ENCODE measurements at regions not wholly inside any gene's neighbourhood (a gene's known extent, or its start where the extent isn't known, plus 50 kb on each side); places are given as distances from the start of the nearest gene placed in this dataset.
A peak's percentile ranks its signal among the peaks of the same experiment; 100 is the strongest.
"Not testable (repeated sequence)": the region's sequence is repeated elsewhere in the genome, so short reads cannot be mapped to it uniquely, and the experiment has no call there.

DNA sequence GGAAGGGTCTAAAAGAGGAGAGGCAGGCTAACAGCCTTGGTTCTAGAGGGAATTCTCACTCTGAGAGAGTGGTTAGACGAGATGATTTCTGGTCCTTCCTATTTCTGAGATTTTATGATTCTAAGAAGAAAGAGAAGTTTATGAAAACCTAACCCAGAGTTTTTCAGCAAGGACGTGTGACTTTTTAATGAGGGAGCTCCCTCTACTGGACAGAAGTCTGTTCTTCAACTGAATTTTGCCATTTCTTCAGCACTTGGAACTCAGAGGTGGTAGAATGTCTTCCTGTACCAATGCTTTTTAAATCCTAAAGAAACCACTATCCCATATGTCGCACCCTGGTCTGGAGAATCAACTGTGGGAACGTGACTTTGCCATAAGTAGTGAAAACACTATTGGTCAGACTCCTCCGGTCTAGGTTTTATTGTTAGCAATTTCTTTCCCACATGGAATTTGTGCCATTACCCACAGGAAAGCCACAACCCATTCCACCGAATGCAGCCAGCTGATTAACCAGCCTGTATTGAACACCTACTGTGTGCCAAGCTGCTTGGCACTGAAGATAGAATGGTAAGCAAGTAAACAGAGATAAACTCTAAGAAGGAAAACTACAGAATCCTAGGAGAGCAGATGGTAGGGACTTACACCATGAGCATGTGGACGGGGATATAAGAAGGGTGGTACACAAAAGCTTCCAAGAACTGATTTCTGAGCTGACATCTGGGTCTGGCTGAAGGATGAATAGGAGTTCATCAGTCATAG is 199.5 kb upstream of the LMCD1 start:
- no peak for DNase-seq (ENCODE audit: low read depth in 1 of 2, low spot score in 1 of 2)

- no peak for DNase-seq (ENCODE audit: low read depth in 1 of 2, low spot score in 1 of 2)
These were observed 198.2 kb upstream of the LMCD1 start for GRCh38 chr3:8303466-8303865.

DNA sequence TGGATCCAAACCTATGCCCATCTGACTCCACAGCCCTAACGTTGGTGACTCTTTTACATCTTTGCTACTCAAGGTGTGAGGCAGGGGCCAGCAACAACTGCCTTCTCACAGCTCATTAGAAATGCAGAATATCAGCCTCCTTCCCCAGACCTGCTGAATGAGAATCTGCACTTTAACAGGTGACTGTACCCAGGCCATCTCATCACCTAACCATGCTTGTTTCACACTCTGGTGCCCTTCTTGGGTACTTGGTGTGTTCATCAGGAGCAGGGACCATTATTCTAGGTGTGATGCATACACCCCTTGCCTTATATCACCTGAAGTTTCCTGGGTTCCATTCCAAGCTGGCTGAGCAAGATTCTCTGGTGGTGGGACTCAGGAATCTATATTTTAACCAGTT is 196.3 kb upstream of the LMCD1 start:
- DNase-seq (ENCODE audit: low read depth in 1 of 2, low spot score in 1 of 2), result no peak

DNA sequence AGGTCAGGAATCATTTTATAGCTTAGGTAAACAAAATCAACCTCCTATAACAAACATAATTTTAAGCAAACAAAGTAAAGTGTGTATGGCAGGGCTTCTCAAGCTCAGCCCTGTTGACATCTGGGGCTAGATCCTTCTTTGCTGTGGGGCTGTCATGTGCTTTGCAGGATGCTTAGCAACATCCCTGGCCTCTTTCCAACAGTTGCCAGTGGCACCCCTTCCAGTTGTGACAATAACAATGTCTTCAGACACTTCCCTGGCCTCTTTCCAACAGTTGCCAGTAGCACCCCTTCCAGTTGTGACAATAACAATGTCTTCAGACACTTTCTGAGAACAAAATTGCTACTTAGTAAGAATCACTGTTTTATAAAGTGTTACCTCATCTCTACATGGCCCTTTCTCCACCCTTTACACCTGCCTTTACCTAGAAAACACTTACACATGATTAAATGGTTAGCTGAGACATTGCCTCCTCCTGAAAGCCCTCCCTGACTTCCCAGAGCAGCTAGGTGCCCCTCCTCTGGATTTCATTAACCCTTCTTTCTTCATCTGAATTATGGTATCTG is 194.0 kb upstream of the LMCD1 start:
- no peak for DNase-seq (ENCODE audit: low read depth in 1 of 2, low spot score in 1 of 2)

DNA sequence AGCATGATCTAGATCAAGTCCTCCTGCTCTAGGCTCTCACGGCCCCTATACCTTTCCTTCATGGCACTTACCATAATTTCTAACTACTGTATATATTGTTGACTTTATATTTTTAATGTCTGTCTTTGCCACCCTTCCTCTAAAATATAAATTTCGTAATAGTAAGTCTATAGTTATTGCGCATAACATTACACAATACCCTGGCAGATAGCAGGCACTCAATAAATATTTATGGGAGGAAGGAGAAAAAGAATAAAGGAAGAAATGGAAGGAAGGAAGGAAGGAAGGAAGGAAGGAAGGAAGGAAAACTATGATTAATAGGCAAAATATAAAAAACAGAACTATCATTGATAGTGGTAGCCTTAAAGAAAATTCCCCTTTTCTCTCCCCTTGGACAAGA is 190.3 kb upstream of the LMCD1 start:
- no peak for DNase-seq (ENCODE audit: low read depth in 1 of 2, low spot score in 1 of 2)

GRCh38 chr3:8312685-8313084 is 188.9 kb upstream of the LMCD1 start:
- no peak for DNase-seq (ENCODE audit: low read depth in 1 of 2, low spot score in 1 of 2)

DNA sequence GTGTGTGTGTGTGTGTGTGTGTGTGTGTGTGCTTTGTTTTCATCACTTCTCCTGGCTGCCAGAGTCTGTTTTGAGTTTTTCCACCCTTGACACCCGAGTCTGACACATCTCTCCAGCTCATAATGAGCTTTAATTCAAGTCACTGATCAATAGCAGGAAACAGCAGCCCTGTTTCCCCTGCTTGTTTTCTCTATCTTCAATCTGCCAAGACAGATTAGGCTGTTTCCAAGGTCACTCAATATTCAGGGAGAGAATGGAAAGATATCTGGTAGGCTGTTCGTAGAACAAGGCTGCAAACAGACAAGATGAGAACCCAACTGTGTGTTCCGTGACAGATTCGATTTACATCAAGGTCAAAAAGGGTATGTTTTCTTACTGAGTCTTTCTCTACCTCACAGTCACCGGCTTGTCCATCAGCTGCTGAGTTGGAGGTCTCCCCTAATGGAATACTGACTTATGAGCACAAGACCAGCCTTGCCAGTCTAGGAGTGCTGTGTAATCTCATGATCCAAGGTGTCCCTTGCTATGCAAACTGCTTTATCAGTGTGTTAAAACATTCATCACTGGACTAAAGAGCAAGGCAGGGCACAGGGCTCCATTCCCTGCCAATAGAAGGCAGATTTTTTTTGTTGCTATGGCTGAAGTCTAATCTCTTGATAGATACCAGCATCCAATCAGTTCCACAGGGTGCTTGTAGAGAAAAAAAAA is 187.9 kb upstream of the LMCD1 start:
- no peak for DNase-seq (ENCODE audit: low read depth in 1 of 2, low spot score in 1 of 2)

DNA sequence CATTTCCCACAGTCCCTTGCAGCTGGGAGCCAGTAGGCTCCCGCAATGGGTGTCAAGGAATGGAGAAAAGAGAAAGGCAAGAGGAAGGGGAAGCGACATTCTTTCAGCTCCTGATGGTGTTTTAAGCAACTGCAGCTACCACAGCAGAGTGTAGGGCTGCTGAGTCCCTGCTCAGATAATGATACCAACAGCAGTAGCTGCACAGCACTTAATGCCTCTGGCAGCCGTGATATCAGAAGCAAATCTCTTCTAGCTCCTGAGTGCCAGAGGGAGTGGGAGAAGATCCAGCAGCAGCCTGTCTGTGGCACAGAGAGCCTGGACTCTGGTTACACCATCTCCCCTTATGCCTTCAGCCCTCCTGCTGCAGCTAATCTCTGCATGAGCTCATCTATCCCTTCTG is 186.1 kb upstream of the LMCD1 start:
- DNase-seq (ENCODE audit: low read depth in 1 of 2, low spot score in 1 of 2), result not testable (repeated sequence)

DNA sequence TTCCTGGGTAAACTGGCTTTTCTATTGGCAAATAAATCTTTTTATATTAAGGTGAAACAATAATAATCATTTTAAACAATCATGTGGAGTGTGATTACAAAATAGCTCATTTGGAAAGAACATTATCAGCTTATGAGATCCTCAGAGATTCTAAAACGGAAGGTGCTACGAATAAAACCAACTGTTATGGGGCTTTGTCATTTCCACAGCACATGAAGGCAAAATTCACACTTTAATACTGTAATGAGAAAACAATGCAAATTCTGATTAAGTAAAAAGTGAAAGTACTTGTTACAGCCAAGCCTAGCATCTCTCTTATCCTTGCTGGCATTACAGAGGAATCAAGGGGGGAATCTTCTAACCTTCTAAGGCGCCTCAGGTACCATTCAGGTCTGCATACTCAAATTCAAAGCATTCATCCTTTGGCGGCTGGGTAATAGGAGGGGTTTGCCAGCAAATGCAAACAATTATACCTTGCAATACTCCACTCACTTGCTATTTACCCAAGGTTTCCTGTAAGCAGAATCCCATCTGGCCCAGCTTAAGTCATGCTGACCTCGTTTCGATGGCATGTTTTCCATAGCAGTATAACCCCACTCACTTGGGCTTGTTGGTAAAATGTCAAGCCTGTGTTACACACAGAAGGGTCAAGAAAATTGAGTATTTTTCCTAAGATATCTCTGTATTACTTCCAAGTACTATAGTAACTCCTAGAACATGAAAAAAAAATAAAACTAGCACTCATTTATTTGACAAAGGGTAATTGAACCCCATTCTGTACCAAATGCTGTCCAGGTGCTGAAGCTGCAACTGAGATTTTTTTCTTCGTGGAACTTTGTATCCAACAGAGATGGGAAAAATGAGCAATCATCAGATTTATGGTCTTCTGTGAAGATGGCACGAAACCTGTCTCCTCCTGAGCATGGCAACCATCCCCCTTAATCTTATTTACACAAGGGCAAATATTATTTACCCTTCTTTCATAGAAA is 183.7 kb upstream of the LMCD1 start:
- DNase-seq (ENCODE audit: low read depth in 1 of 2, low spot score in 1 of 2), result no peak

DNA sequence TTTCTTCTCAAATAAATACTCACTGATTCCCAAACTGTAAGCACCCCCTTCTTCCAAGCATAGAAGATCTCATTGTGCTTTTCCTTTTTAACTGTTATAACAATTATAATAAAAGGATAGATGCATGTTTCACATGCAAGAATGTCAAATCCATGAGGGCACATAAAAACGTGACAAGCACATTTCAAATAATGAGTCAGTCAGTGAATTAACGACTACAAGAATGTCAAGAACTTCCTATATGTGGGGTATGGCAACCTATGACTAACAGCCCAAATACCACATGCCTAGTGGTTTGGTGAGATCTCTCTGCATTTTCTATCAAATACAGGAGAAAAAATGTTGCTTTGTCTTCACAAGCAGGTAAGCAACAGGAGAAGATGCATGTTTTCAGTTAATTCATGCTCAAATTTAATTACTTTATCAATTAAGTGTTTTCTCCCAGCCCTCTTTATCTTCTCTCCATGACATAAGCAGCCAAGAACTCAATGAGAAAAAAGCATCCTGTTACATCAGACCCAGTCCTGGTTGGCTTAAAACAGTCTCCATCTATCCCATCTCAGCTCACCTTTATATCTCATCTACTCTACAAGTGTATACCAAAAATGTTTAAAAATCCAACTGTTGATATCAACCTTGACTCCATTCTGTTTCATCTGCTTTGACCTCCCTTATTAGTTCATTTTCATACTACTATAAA is 181.5 kb upstream of the LMCD1 start:
- no peak for DNase-seq (ENCODE audit: low read depth in 1 of 2, low spot score in 1 of 2)

- no peak for DNase-seq (ENCODE audit: low read depth in 1 of 2, low spot score in 1 of 2)
These were observed 180.7 kb upstream of the LMCD1 start for GRCh38 chr3:8320711-8321458.

- DNase-seq (ENCODE audit: low read depth in 1 of 2, low spot score in 1 of 2), result peak; percentile 2 to 33
These were observed 176.9 kb upstream of the LMCD1 start for GRCh38 chr3:8324747-8325146.

DNA sequence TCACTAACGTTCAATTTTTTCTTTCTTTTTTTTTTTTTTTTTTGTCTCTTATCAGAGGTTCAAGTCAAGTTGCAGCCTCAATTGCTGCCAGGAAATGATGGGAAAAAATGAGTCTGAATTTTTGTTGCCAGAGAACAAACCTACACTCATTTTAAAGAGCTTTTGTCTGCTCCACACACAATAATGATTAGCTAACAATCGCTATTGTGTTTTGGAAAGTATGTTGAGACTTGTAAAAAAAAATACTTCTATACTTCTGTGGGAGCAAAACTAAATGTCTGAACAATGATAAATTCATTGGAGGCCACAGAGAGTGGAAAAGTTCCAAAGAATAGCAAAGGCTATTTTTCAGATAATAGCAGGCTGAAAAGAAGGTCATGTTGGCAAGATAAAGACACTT is 176.3 kb upstream of the LMCD1 start:
- no peak for DNase-seq (ENCODE audit: low read depth in 1 of 2, low spot score in 1 of 2)

DNA sequence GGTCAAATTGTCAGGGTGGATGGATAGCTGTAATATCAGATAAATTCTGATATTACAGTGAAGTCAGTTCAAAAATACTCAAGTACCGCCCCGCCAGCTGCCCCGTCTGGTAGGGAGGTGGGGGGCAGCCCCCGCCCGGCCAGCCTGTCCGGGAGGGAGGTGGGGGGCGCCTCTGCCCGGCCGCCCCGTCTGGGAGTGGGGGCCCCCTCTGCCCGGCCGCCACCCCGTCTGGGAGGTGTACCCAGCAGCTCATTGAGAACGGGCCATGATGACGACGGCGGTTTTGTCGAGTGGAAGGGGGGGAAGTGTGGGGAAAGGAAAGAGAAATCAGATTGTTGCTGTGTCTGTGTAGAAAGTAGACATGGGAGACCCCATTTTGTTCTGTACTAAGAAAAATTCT is 175.8 kb upstream of the LMCD1 start:
- DNase-seq (ENCODE audit: low read depth in 1 of 2, low spot score in 1 of 2), result not testable (repeated sequence)

- no peak for DNase-seq (ENCODE audit: low read depth in 1 of 2, low spot score in 1 of 2)
These were observed 173.9 kb upstream of the LMCD1 start for GRCh38 chr3:8327739-8328138.

DNA sequence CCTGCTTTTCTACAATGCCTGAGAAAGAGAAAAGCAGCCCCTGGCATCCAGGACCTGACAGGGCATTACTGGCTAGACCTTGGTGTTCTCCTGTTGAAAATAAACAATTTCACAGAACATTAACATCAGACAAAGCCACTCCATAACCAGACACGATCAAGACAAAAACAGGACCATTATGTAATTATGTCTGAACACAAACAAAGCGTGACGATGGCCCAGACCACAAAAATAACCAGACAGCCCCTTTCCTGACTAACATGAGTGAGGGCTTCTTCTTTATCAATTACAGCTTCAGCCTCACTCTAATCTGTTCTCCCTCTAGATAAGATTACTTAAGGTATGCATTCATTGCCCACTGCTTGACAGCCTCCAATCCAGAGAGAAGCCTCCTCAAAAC is 172.7 kb upstream of the LMCD1 start:
- no peak for DNase-seq (ENCODE audit: low read depth in 1 of 2, low spot score in 1 of 2)

- no peak for DNase-seq (ENCODE audit: low read depth in 1 of 2, low spot score in 1 of 2)
These were observed 172.0 kb upstream of the LMCD1 start for GRCh38 chr3:8329598-8329997.

GRCh38 chr3:8336456-8336855 is 165.2 kb upstream of the LMCD1 start:
- no peak for DNase-seq (ENCODE audit: low read depth in 1 of 2, low spot score in 1 of 2)

GRCh38 chr3:8338424-8338823 is 163.2 kb upstream of the LMCD1 start:
- DNase-seq (ENCODE audit: low read depth in 1 of 2, low spot score in 1 of 2), result no peak

GRCh38 chr3:8341821-8342247 is 159.8 kb upstream of the LMCD1 start:
- no peak for DNase-seq (ENCODE audit: low read depth in 1 of 2, low spot score in 1 of 2)
